Suprapubic skin (tissue), 4 donors: ENCODE measurements at regions not wholly inside any gene's neighbourhood (a gene's known extent, or its start where the extent isn't known, plus 50 kb on each side); places are given as distances from the start of the nearest gene placed in this dataset.

Experiments used
- CTCF ChIP-seq, 2 donors: fragments of 200-600 bp in 1 of 2; fragments of 450-650 bp in 1 of 2; sonication (generic) in 1 of 2; IDR thresholded peaks; one replicate each; pipeline ENCODE4 v1.5.1; 2016 to 2019; ENCODE audit warnings: antibody characterized with exemption in 2 of 2, mild to moderate bottlenecking in 1 of 2, moderate library complexity in 1 of 2
- POLR2A ChIP-seq, 2 donors: fragments of 450-650 bp; IDR thresholded peaks; one replicate each; pipeline ENCODE4 v1.6.1; 2017; ENCODE audit warnings: antibody characterized with exemption in 2 of 2, mild to moderate bottlenecking in 2 of 2, moderate library complexity in 2 of 2
- POLR2AphosphoS5 ChIP-seq, 3 donors: sonication (generic); formaldehyde crosslinking; IDR thresholded peaks; one replicate each; pipeline ENCODE4 v1.6.1; 2017; ENCODE audit warnings: antibody characterized with exemption in 3 of 3

- TF ChIP-seq POLR2A (IDR thresholded peaks at IDR 0.05) (no peak), CTCF (IDR thresholded peaks at IDR 0.05) (no peak), POLR2AphosphoS5 (IDR thresholded peaks at IDR 0.05) (no peak)
Observed at GRCh38 chr6:66189915-66190314, 482.9 kb upstream of the EYS start.
